ENCODE measurements at regions not wholly inside any gene's neighbourhood (a gene's known extent, or its start where the extent isn't known, plus 50 kb on each side); places are given as distances from the start of the nearest gene placed in this dataset.

GRCh38 chr11:38246451-38246850 lies 1648.4 kb upstream of the RAG2 start:
- no peak for DNase-seq

- no peak for DNase-seq
These were observed 1628.6 kb upstream of the RAG2 start for GRCh38 chr11:38226684-38227083.

- DNase-seq: no peak
These were observed 1623.3 kb upstream of the RAG2 start for GRCh38 chr11:38221295-38221694.

GRCh38 chr11:38219636-38220035 lies 1621.6 kb upstream of the RAG2 start:
- no peak for DNase-seq

- DNase-seq: no peak
These were observed 1610.9 kb upstream of the RAG2 start for GRCh38 chr11:38208951-38209350.

- DNase-seq: no peak
These were observed 1608.6 kb upstream of the RAG2 start for GRCh38 chr11:38206663-38207062.

- DNase-seq: no peak
These were observed 1593.1 kb upstream of the RAG2 start for GRCh38 chr11:38191101-38191500.

GRCh38 chr11:38182126-38182866 lies 1584.3 kb upstream of the RAG2 start:
- no peak for DNase-seq

GRCh38 chr11:38176686-38177322 lies 1578.8 kb upstream of the RAG2 start:
- DNase-seq: no peak

- DNase-seq: no peak
These were observed 1575.6 kb upstream of the RAG2 start for GRCh38 chr11:38173676-38174075.

GRCh38 chr11:38169286-38169685 lies 1571.2 kb upstream of the RAG2 start:
- DNase-seq: no peak

GRCh38 chr11:38163526-38163925 lies 1565.5 kb upstream of the RAG2 start:
- no peak for DNase-seq

GRCh38 chr11:38160433-38160832 lies 1562.4 kb upstream of the RAG2 start:
- no peak for DNase-seq

- DNase-seq: no peak
These were observed 1561.0 kb upstream of the RAG2 start for GRCh38 chr11:38159038-38159437.

- DNase-seq: no peak
These were observed 1558.6 kb upstream of the RAG2 start for GRCh38 chr11:38156495-38157146.

- DNase-seq: no peak
These were observed 1557.8 kb upstream of the RAG2 start for GRCh38 chr11:38155856-38156255.

- DNase-seq: no peak
These were observed 1555.9 kb upstream of the RAG2 start for GRCh38 chr11:38153985-38154384.

GRCh38 chr11:38143852-38144251 lies 1545.8 kb upstream of the RAG2 start:
- no peak for DNase-seq

- DNase-seq: no peak
These were observed 1540.9 kb upstream of the RAG2 start for GRCh38 chr11:38138972-38139371.

GRCh38 chr11:38136887-38137286 lies 1538.9 kb upstream of the RAG2 start:
- no peak for DNase-seq

- no peak for DNase-seq
These were observed 1533.5 kb upstream of the RAG2 start for GRCh38 chr11:38131535-38131934.

- no peak for DNase-seq
These were observed 1532.9 kb upstream of the RAG2 start for GRCh38 chr11:38130976-38131375.

GRCh38 chr11:38130514-38130913 lies 1532.5 kb upstream of the RAG2 start:
- DNase-seq: no peak

GRCh38 chr11:38123673-38124072 lies 1525.6 kb upstream of the RAG2 start:
- no peak for DNase-seq
